MM.1S (cell line): ENCODE measurements at regions not wholly inside any gene's neighbourhood (a gene's known extent, or its start where the extent isn't known, plus 50 kb on each side); places are given as distances from the start of the nearest gene placed in this dataset.

Source experiments
- EZH2phosphoT487 ChIP-seq: fragments of 300-600 bp; sonication (generic); IDR thresholded peaks from 2 replicates; pipeline ENCODE4 v1.6.1; 2018; ENCODE audit warnings: antibody characterized with exemption, low read length
- TF ChIP-seq, protein P1 (sequence below): fragments of 300-600 bp; sonication (generic); IDR thresholded peaks from 2 replicates; pipeline ENCODE4 v1.5.1; 2016; ENCODE audit warnings: antibody characterized with exemption, low read length, mixed read lengths

DNA sequence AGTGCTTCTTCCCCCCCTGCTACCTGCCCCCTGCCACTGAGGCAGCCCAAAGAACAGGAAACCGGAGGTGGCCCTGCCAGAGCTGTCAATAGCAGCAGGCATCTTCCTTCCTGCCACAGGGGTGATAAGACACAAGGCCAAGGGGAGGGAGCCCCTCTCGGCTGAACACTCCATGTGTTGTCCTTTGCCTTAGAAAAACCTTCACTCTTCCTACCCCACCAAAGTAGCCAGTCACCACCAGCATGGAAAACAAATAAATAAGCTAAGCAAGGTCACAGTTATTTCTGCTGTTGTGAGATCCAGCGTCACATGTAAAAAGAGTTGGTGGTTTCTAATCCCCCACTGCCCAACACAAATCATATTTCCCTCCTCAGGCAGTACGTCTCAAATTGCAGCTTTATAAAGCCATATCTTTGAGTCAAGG is 104.8 kb upstream of the DPT start:
- TF ChIP-seq, protein P1, sequence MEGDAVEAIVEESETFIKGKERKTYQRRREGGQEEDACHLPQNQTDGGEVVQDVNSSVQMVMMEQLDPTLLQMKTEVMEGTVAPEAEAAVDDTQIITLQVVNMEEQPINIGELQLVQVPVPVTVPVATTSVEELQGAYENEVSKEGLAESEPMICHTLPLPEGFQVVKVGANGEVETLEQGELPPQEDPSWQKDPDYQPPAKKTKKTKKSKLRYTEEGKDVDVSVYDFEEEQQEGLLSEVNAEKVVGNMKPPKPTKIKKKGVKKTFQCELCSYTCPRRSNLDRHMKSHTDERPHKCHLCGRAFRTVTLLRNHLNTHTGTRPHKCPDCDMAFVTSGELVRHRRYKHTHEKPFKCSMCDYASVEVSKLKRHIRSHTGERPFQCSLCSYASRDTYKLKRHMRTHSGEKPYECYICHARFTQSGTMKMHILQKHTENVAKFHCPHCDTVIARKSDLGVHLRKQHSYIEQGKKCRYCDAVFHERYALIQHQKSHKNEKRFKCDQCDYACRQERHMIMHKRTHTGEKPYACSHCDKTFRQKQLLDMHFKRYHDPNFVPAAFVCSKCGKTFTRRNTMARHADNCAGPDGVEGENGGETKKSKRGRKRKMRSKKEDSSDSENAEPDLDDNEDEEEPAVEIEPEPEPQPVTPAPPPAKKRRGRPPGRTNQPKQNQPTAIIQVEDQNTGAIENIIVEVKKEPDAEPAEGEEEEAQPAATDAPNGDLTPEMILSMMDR = no peak
- TF ChIP-seq EZH2phosphoT487 = no peak
